ENCODE measurements at regions not wholly inside any gene's neighbourhood (a gene's known extent, or its start where the extent isn't known, plus 50 kb on each side); places are given as distances from the start of the nearest gene placed in this dataset.

DNA sequence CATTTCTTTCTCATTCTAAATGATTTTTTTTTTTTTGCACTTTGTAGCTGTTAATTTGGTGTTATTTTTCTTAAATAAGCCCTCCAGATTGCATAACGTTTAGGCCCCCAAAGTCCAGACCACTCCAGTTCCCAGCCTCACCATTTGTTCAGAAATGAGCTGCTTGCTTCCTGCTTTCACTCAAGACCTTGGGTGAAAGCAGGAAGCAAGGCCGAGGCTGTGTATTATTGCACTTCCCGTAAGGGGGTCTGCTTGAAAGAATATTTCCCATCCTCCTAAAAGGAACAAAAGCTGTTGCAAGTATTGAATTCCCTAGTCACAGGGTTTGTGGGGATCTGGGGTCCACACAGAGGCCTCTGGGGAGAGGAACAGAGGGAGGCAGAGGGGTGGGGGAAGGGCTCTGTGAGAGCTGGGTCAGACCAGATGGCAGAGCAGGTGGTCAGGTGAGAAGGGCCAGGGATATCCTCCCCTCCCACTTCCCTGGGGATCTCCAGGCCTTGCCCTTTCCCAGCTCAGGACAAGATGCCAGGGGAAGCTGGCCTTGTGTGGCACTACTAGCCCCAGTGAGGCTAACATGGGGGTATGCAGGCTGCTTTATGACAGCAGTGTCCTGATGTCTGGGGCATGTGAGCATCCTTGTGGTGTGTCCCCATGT lies 51.6 kb upstream of the MYEOV start:
- Mint-ChIP-seq H3K27me3 (ENCODE audit: insufficient read depth, low read depth) (peaks cover 5% of the 10 kb centered on the region), H3K4me1 (peaks cover 12% of the 10 kb centered on the region), H3K4me3 (no peak overlapping the region), H3K9me3 (no peaks in the 10 kb centered on the region), H3K27ac (peak overlapping the region; percentile 31), H3K36me3 (no peaks in the 10 kb centered on the region)
- H3K4me2 ChIP-seq, result no peak overlapping the region
- H3K4me1 ChIP-seq, result no peaks in the 10 kb centered on the region
- no peaks in the 10 kb centered on the region for H4K20me1 ChIP-seq (ENCODE audit: low read depth)
- TF ChIP-seq EZH2phosphoT487 (IDR thresholded peaks at IDR 0.05) (no peak), EZH2 (IDR thresholded peaks at IDR 0.05) (no peak)
- TF ChIP-seq, protein P1, sequence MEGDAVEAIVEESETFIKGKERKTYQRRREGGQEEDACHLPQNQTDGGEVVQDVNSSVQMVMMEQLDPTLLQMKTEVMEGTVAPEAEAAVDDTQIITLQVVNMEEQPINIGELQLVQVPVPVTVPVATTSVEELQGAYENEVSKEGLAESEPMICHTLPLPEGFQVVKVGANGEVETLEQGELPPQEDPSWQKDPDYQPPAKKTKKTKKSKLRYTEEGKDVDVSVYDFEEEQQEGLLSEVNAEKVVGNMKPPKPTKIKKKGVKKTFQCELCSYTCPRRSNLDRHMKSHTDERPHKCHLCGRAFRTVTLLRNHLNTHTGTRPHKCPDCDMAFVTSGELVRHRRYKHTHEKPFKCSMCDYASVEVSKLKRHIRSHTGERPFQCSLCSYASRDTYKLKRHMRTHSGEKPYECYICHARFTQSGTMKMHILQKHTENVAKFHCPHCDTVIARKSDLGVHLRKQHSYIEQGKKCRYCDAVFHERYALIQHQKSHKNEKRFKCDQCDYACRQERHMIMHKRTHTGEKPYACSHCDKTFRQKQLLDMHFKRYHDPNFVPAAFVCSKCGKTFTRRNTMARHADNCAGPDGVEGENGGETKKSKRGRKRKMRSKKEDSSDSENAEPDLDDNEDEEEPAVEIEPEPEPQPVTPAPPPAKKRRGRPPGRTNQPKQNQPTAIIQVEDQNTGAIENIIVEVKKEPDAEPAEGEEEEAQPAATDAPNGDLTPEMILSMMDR (IDR thresholded peaks at IDR 0.05), result no peak
- no peak overlapping the region for H2AFZ ChIP-seq (replicated peaks)
- no peaks in the 10 kb centered on the region for H3F3A ChIP-seq (ENCODE audit: low read depth)
- no peak for DNase-seq (ENCODE audit: low spot score)
- no peak overlapping the region for H3K27ac ChIP-seq
- no peaks in the 10 kb centered on the region for H3K27me3 ChIP-seq
- no peak overlapping the region for H3K4me3 ChIP-seq
- no peaks in the 10 kb centered on the region for H3K79me2 ChIP-seq (ENCODE audit: low read depth)
- no peak overlapping the region for H3K9ac ChIP-seq
- no peaks in the 10 kb centered on the region for H3K36me3 ChIP-seq
- no peaks in the 10 kb centered on the region for H3K9me3 ChIP-seq (ENCODE audit: low read depth)

DNA sequence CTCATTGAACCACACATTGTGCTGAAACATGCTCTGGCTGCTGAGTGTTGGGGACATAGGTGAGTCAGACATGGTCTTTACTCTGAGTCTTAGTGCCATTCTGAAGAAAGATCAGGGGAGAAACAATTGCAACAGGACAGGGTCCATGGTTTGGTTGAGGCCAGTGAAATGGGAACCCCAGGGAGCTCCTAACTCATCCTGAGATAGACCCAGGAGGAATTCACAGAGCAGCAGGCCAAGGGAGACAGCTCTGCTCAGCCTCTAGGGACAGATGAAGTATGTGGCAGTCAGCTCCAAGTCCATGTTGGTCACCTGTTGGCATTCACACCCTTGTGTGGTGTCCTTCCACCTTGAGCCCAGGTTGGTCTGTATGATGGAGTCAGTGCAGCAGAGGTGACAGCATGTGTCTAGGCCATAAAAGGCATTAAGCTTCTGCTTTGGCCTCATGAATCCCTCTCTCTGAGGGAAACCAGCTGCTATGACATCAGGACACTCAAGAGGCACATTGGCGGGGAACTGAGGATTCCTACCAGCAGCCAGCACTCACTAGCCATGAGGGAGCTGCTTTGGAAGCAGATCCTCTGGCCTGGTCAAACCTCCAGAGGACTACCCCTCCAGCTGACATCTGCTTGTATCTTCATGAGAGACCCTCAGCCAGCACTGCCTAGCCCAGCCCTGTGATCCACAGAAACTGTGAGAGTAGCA lies 50.3 kb upstream of the MYEOV start:
- H3K4me1 Mint-ChIP-seq, result peaks cover 11% of the 10 kb centered on the region
- H3K36me3 ChIP-seq, result no peaks in the 10 kb centered on the region
- H3K79me2 ChIP-seq (ENCODE audit: low read depth), result no peaks in the 10 kb centered on the region
- no peak overlapping the region for H3K4me3 Mint-ChIP-seq
- no peak overlapping the region for H3K27ac ChIP-seq
- H3K4me3 ChIP-seq, result no peak overlapping the region
- H3K36me3 Mint-ChIP-seq, result no peaks in the 10 kb centered on the region
- H3K27ac Mint-ChIP-seq, result no peak overlapping the region
- DNase-seq (ENCODE audit: low spot score), result no peak
- no peaks in the 10 kb centered on the region for H3K9me3 Mint-ChIP-seq
- H3K4me2 ChIP-seq, result no peak overlapping the region
- TF ChIP-seq EZH2phosphoT487 (IDR thresholded peaks at IDR 0.05) (no peak), EZH2 (IDR thresholded peaks at IDR 0.05) (no peak)
- TF ChIP-seq, protein P1 (IDR thresholded peaks at IDR 0.05), result no peak
- no peaks in the 10 kb centered on the region for H4K20me1 ChIP-seq (ENCODE audit: low read depth)
- peaks cover 1% of the 10 kb centered on the region for H3K27me3 ChIP-seq
- H3K9ac ChIP-seq, result no peak overlapping the region
- H3K9me3 ChIP-seq (ENCODE audit: low read depth), result no peaks in the 10 kb centered on the region
- H3K27me3 Mint-ChIP-seq (ENCODE audit: insufficient read depth, low read depth), result peaks cover 5% of the 10 kb centered on the region
- no peaks in the 10 kb centered on the region for H3F3A ChIP-seq (ENCODE audit: low read depth)
- no peak overlapping the region for H2AFZ ChIP-seq (replicated peaks)
- H3K4me1 ChIP-seq, result no peaks in the 10 kb centered on the region
